ENCODE measurements at regions not wholly inside any gene's neighbourhood (a gene's known extent, or its start where the extent isn't known, plus 50 kb on each side); places are given as distances from the start of the nearest gene placed in this dataset.
"Not testable (repeated sequence)": the region's sequence is repeated elsewhere in the genome, so short reads cannot be mapped to it uniquely, and the experiment has no call there.

DNA sequence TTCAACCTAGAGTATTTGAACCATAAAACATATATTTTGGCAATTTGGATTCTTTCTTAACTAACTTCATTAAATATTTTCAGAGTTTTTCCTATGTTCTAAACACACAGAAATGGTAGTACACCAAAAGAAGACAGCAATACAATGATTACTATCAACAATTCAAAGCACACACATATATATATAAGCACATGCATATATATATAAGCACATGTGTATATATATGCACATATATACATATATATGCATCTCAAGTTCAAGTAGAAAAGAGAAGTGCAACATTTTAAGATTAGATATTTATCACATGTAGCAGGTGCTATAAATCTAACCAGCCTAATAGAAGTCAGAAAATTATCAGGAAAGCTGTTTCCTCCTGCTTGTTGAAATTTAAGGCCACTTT is 320.9 kb upstream of the FSIP2 start:
- H3K27me3 ChIP-seq (ENCODE audit: control insufficient read depth, insufficient read depth, low read length), result no peaks in the 10 kb centered on the region
- DNase-seq, result no peak
- H3K4me3 ChIP-seq (ENCODE audit: low read length in 3 of 3), result no peak overlapping the region
- TF ChIP-seq, protein P1, sequence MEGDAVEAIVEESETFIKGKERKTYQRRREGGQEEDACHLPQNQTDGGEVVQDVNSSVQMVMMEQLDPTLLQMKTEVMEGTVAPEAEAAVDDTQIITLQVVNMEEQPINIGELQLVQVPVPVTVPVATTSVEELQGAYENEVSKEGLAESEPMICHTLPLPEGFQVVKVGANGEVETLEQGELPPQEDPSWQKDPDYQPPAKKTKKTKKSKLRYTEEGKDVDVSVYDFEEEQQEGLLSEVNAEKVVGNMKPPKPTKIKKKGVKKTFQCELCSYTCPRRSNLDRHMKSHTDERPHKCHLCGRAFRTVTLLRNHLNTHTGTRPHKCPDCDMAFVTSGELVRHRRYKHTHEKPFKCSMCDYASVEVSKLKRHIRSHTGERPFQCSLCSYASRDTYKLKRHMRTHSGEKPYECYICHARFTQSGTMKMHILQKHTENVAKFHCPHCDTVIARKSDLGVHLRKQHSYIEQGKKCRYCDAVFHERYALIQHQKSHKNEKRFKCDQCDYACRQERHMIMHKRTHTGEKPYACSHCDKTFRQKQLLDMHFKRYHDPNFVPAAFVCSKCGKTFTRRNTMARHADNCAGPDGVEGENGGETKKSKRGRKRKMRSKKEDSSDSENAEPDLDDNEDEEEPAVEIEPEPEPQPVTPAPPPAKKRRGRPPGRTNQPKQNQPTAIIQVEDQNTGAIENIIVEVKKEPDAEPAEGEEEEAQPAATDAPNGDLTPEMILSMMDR (IDR thresholded peaks at IDR 0.05; ENCODE audit: borderline replicate concordance, extremely low read depth, insufficient read depth), result no peak
- no peaks in the 10 kb centered on the region for H3K4me1 ChIP-seq (ENCODE audit: control insufficient read depth in 2 of 3, insufficient read depth in 2 of 3, low read depth in 1 of 3, low read length in 3 of 3)
- no peak overlapping the region for H3K9ac ChIP-seq (ENCODE audit: low read length in 3 of 3)
- no peaks in the 10 kb centered on the region for H3K9me3 ChIP-seq (ENCODE audit: control insufficient read depth in 2 of 3, insufficient read depth in 1 of 3, low read length in 3 of 3)
- H3K27ac ChIP-seq (ENCODE audit: low read depth in 2 of 2, low read length in 2 of 2), result no peak overlapping the region
- intact Hi-C loops (cut with DNase I), result no loop called here
- no peaks in the 10 kb centered on the region for H3K36me3 ChIP-seq (ENCODE audit: control insufficient read depth in 2 of 3, insufficient read depth in 3 of 3, low read length in 3 of 3)
- FAIRE-seq, result no peak

DNA sequence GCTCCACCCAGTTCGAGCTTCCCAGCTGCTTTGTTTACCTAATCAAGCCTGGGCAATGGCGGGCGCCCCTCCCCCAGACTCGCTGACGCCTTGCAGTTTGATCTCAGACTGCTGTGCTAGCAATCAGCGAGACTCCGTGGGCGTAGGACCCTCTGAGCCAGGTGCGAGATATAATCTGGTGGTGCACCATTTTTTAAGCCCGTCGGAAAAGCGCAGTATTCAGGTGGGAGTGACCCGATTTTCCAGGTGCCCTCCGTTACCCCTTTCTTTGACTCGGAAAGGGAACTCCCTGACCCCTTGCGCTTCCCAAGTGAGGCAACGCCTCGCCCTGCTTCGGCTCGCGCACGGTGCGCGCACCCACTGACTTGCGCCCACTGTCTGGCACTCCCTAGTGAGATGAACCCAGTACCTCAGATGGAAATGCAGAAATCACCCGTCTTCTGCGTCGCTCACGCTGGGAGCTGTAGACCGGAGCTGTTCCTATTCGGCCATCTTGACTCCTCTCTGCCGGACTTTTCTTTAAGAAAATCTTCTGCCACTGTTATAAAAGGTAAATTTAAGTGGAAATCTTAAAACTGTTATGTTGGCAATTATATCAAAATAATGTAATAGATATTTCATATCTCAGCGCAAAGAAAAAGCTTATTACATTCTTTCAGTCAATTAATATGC is 313.5 kb upstream of the FSIP2 start:
- H3K9me3 ChIP-seq (ENCODE audit: control insufficient read depth in 2 of 3, insufficient read depth in 1 of 3, low read length in 3 of 3); intact Hi-C loops (cut with DNase I): not testable (repeated sequence)

GRCh38 chr2:185428000-185428399 is 310.6 kb upstream of the FSIP2 start:
- Histone ChIP-seq H3K4me1 (ENCODE audit: control insufficient read depth in 2 of 3, insufficient read depth in 2 of 3, low read depth in 1 of 3, low read length in 3 of 3) (no peaks in the 10 kb centered on the region), H3K4me3 (ENCODE audit: low read length in 3 of 3) (no peak overlapping the region), H3K9me3 (ENCODE audit: control insufficient read depth in 2 of 3, insufficient read depth in 1 of 3, low read length in 3 of 3) (no peaks in the 10 kb centered on the region), H3K9ac (ENCODE audit: low read length in 3 of 3) (no peak overlapping the region), H3K27ac (ENCODE audit: low read depth in 2 of 2, low read length in 2 of 2) (no peak overlapping the region), H3K36me3 (ENCODE audit: control insufficient read depth in 2 of 3, insufficient read depth in 3 of 3, low read length in 3 of 3) (no peaks in the 10 kb centered on the region), H3K27me3 (ENCODE audit: control insufficient read depth, insufficient read depth, low read length) (no peaks in the 10 kb centered on the region)
- no peak for FAIRE-seq
- TF ChIP-seq, protein P1 (IDR thresholded peaks at IDR 0.05; ENCODE audit: borderline replicate concordance, extremely low read depth, insufficient read depth), result no peak
- no peak for DNase-seq
- intact Hi-C loops (cut with DNase I), result no loop called here

More for the DNA sequence above, 313.5 kb upstream of the FSIP2 start:
- H3K36me3 ChIP-seq (ENCODE audit: control insufficient read depth in 2 of 3, insufficient read depth in 3 of 3, low read length in 3 of 3); H3K27me3 ChIP-seq (ENCODE audit: control insufficient read depth, insufficient read depth, low read length); FAIRE-seq; H3K27ac ChIP-seq (ENCODE audit: low read depth in 2 of 2, low read length in 2 of 2); DNase-seq; H3K9ac ChIP-seq (ENCODE audit: low read length in 3 of 3); H3K4me3 ChIP-seq (ENCODE audit: low read length in 3 of 3); H3K4me1 ChIP-seq (ENCODE audit: control insufficient read depth in 2 of 3, insufficient read depth in 2 of 3, low read depth in 1 of 3, low read length in 3 of 3): not testable (repeated sequence)

DNA sequence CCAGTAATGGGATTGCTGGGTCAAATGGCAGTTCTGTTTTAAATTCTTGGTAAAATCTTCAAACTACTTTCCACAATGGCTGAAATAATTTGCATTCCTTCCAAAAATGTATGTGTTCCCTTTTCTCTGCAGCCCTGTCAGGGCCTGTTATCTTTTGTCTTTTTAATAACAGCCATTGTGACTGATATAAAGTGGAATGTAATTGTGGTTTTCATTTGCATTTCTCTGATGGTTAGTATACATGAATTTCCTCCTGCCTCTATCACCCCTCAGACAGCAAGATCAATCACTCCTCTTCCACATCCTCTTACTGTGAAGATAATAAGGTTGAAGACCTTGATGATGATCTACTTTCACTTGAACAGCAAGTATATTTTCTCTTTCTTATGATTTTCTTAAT is 304.8 kb upstream of the FSIP2 start:
- no peak overlapping the region for H3K9ac ChIP-seq (ENCODE audit: low read length in 3 of 3)

More for the DNA sequence above, 304.8 kb upstream of the FSIP2 start:
- TF ChIP-seq, protein P1 (IDR thresholded peaks at IDR 0.05; ENCODE audit: borderline replicate concordance, extremely low read depth, insufficient read depth), result no peak
- Histone ChIP-seq H3K4me1 (ENCODE audit: control insufficient read depth in 2 of 3, insufficient read depth in 2 of 3, low read depth in 1 of 3, low read length in 3 of 3) (no peaks in the 10 kb centered on the region), H3K36me3 (ENCODE audit: control insufficient read depth in 2 of 3, insufficient read depth in 3 of 3, low read length in 3 of 3) (no peaks in the 10 kb centered on the region), H3K4me3 (ENCODE audit: low read length in 3 of 3) (no peak overlapping the region), H3K9me3 (ENCODE audit: control insufficient read depth in 2 of 3, insufficient read depth in 1 of 3, low read length in 3 of 3) (no peaks in the 10 kb centered on the region), H3K27me3 (ENCODE audit: control insufficient read depth, insufficient read depth, low read length) (no peaks in the 10 kb centered on the region), H3K27ac (ENCODE audit: low read depth in 2 of 2, low read length in 2 of 2) (no peak overlapping the region)
- FAIRE-seq (no peak), DNase-seq (no peak)
- intact Hi-C loops (cut with DNase I), result no loop called here

All from kidney (tissue), 13 donors.